Body of pancreas (tissue), 4 donors: ENCODE measurements at regions not wholly inside any gene's neighbourhood (a gene's known extent, or its start where the extent isn't known, plus 50 kb on each side); places are given as distances from the start of the nearest gene placed in this dataset.

Source experiments
- ATAC-seq: fragments of 150-250 bp; one replicate; pipeline ENCODE4 v1.9.1; 2016
- DNase-seq, 4 donors: peaks; one replicate each; pipeline ENCODE4 v3.0.0-alpha.2; 2019
- H3K27ac ChIP-seq, 4 donors: fragments of 200-600 bp; sonication (generic); 1 replicate in 3 of 4; 2 replicates in 1 of 4; pipeline versions ENCODE4 v1.5.1 to v1.6.1; 2016 to 2019; ENCODE audit warnings: mild to moderate bottlenecking in 1 of 4, mixed read lengths in 1 of 4, moderate library complexity in 1 of 4
- H3K27me3 ChIP-seq, 2 donors: fragments of 200-600 bp; sonication (generic); one replicate each; pipeline ENCODE4 v1.6.0; 2016; ENCODE audit warnings: mild to moderate bottlenecking in 1 of 2
- H3K36me3 ChIP-seq, 2 donors: fragments of 200-600 bp; sonication (generic); replicated peaks in 1 of 2; 2 replicates each; pipeline ENCODE4 v1.5.1; 2016; ENCODE audit warnings: low read depth in 2 of 2; ENCODE audit not compliant: insufficient read depth in 1 of 2
- H3K4me1 ChIP-seq: fragments of 200-600 bp; sonication (generic); one replicate; pipeline ENCODE4 v1.6.0; 2016
- H3K4me3 ChIP-seq, 2 donors: fragments of 200-600 bp; sonication (generic); 1 replicate in 1 of 2; 2 replicates in 1 of 2; pipeline ENCODE4 v1.5.1; 2016 to 2019
- H3K9me3 ChIP-seq, 3 donors: fragments of 200-600 bp; sonication (generic); 1 replicate in 2 of 3; 2 replicates in 1 of 3; pipeline ENCODE4 v1.5.1; 2016
- POLR2A ChIP-seq, 3 donors: fragments of 450-650 bp; IDR thresholded peaks; one replicate each; pipeline ENCODE4 v1.6.1; 2016; ENCODE audit warnings: antibody characterized with exemption in 3 of 3, mild to moderate bottlenecking in 2 of 3
- WGBS, 2 donors: methylation state at CpG; one replicate each; pipeline ENCODE4 v1.1.5; 2017; 5-methylcytosine and 5-hydroxymethylcytosine counted together
- intact Hi-C: fragments of 100-400 bp; cut with DNase I; formaldehyde crosslinking; loops from one replicate; pipeline ENCODE4 v1.15.1; 2023
- TF ChIP-seq, protein P1 (sequence below), 7 experiments: fragments of 450-650 bp in 4 of 7; fragments of 200-600 bp in 3 of 7; sonication (generic) in 3 of 7; IDR thresholded peaks; one replicate each; pipeline ENCODE4 v1.5.1; 2016 to 2019; ENCODE audit warnings: antibody characterized with exemption in 7 of 7

DNA sequence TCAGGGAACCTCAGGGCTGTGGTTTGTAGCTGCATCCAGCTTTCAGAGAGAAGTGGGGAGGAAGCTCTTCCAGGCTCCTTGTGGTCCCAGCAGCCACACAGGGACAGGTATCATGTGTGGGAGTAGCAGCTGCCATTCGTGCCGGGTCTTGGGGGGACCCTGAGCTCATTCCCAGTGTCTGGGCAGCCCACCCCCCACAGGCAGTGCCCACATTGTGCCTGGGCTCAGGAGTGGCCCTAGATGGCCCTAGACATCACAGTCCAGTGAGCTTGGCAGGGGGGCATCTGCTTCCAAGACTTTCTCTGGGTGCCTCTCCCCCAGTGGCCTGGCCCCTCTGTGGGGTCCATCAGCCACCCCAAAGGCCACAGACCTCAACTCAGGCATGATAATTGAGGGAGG, 619.7 kb downstream of the BRD1 start:
- Histone ChIP-seq H3K27ac (no peak overlapping the region), H3K36me3 (no peaks in the 10 kb centered on the region), H3K27me3 (no peaks in the 10 kb centered on the region), H3K9me3 (no peaks in the 10 kb centered on the region), H3K4me1 (no peaks in the 10 kb centered on the region), H3K4me3 (no peak overlapping the region)
- intact Hi-C loops = no loop called here
- ATAC-seq (no peak), DNase-seq (peak in 1 of 4 donors; percentile 6)
- TF ChIP-seq POLR2A (IDR thresholded peaks at IDR 0.05) = no peak
- TF ChIP-seq, protein P1, sequence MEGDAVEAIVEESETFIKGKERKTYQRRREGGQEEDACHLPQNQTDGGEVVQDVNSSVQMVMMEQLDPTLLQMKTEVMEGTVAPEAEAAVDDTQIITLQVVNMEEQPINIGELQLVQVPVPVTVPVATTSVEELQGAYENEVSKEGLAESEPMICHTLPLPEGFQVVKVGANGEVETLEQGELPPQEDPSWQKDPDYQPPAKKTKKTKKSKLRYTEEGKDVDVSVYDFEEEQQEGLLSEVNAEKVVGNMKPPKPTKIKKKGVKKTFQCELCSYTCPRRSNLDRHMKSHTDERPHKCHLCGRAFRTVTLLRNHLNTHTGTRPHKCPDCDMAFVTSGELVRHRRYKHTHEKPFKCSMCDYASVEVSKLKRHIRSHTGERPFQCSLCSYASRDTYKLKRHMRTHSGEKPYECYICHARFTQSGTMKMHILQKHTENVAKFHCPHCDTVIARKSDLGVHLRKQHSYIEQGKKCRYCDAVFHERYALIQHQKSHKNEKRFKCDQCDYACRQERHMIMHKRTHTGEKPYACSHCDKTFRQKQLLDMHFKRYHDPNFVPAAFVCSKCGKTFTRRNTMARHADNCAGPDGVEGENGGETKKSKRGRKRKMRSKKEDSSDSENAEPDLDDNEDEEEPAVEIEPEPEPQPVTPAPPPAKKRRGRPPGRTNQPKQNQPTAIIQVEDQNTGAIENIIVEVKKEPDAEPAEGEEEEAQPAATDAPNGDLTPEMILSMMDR (IDR thresholded peaks at IDR 0.05) = no peak
- no CpG with 5 or more reads among the region's 2 CpGs for WGBS, 2 donors

DNA sequence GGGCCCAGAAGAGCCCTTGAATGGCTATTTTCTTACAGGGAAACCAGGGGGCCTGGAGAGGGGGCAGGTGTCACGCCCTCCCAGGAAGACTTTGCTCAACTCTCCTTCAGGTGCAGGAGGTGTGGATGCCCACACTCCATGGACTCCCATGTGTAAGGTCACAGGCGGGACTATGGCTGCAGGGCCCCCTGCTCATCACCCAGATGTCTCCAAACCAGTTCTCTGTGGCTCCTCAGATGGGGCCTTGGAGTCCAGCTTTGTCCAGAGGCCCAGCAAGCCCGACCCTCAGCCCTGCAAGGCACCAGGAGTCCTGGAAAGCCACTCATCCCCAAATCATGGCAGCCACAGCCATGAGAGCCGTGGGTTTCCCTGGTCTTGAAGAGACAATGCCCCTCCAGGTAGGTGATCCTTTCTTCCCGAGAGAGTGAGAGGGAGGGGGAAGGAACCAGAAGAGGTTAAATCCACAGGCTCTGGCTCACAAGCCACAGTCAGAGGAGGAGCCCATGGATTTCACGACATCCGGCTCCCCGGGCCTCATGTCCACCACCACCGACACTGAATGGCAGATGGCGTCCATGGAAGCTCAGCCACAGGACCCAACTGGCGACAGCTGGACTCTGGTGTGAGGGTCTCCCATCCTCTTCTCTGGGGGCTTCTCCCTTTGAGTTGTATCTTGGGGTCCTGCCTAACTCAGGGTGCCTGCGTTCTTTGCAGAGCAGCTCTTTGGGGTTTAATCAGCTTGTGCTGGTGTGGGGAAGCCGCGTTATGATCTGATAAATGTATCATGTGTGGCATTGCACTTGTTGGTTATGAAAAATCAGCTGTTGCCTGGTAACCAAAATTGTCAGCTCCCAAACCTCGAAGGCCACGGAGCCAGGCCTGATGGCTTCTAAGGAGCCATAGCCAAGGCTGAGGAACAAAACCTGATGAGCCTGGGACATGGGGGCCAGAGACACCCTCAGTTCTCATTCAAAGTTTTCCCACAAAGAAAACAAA, 620.4 kb downstream of the BRD1 start:
- Histone ChIP-seq H3K9me3 (no peaks in the 10 kb centered on the region), H3K4me1 (no peaks in the 10 kb centered on the region), H3K27me3 (no peaks in the 10 kb centered on the region), H3K27ac (no peak overlapping the region), H3K4me3 (no peak overlapping the region), H3K36me3 (no peaks in the 10 kb centered on the region)
- ATAC-seq = no peak
- DNase-seq = peak in 1 of 4 donors; percentile 4
- 69 to 74% methylated on average over 16 of the region's 16 CpGs for WGBS, 2 donors
- intact Hi-C loops = no loop called here
- no peak for TF ChIP-seq POLR2A (IDR thresholded peaks at IDR 0.05)
- TF ChIP-seq, protein P1 (IDR thresholded peaks at IDR 0.05) = no peak

DNA sequence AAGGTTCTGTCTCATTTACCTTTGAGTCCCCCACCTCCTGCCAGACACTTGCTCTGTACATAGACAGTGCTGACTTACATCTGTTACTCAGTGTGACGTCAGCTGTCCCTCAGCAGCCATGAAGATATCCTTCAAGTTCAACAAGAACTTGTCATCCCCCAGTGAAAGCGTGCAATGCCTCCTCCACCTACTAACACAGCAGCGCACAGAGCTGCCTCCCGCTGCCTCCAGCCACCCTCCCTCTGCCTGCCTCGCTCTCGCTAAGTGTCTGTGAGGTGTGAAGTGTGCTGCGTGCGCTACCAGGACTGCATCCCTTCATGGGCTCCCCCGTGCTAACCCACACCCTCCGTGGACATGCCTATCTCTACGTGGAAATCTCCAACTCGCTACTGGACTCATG, 621.4 kb downstream of the BRD1 start:
- intact Hi-C loops = no loop called here
- Histone ChIP-seq H3K9me3 (no peaks in the 10 kb centered on the region), H3K27ac (no peak overlapping the region), H3K4me1 (no peaks in the 10 kb centered on the region), H3K27me3 (no peaks in the 10 kb centered on the region), H3K36me3 (no peaks in the 10 kb centered on the region), H3K4me3 (no peak overlapping the region)
- DNase-seq = peak in 1 of 4 donors; percentile 1
- ATAC-seq = no peak
- TF ChIP-seq POLR2A (IDR thresholded peaks at IDR 0.05) = no peak
- TF ChIP-seq, protein P1 (IDR thresholded peaks at IDR 0.05) = no peak
- 81 to 82% methylated on average over 12 of the region's 12 CpGs for WGBS, 2 donors

DNA sequence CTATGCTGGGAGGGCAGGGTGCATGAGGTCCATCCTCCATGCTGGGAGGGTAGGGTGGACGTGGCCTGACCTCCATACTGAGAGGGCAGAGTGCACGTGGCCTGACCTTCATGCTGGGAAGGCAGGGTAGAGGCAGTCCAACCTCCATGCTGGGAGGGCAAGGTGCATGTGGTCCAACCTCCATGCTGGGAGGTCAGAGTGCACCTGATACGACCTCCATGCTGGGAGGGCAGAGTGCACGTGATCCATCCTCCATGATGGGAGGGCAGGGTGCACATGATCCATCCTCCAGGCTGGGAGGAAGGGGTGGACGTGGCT, 622.2 kb downstream of the BRD1 start:
- WGBS, 2 donors = 31 to 47% methylated on average over 4 to 5 of the region's 5 CpGs
- ATAC-seq (no peak), DNase-seq (peak in 1 of 4 donors; percentile 4)
- no peaks in the 10 kb centered on the region for H3K4me1 ChIP-seq
- TF ChIP-seq, protein P1 (IDR thresholded peaks at IDR 0.05) = no peak
- no peak for TF ChIP-seq POLR2A (IDR thresholded peaks at IDR 0.05)
- H3K4me3 ChIP-seq = no peak overlapping the region
- no peaks in the 10 kb centered on the region for H3K27me3 ChIP-seq
- no peaks in the 10 kb centered on the region for H3K9me3 ChIP-seq
- no peaks in the 10 kb centered on the region for H3K36me3 ChIP-seq
- H3K27ac ChIP-seq = no peak overlapping the region
- intact Hi-C loops = no loop called here
